ENCODE measurements at regions not wholly inside any gene's neighbourhood (a gene's known extent, or its start where the extent isn't known, plus 50 kb on each side); places are given as distances from the start of the nearest gene placed in this dataset.

DNA sequence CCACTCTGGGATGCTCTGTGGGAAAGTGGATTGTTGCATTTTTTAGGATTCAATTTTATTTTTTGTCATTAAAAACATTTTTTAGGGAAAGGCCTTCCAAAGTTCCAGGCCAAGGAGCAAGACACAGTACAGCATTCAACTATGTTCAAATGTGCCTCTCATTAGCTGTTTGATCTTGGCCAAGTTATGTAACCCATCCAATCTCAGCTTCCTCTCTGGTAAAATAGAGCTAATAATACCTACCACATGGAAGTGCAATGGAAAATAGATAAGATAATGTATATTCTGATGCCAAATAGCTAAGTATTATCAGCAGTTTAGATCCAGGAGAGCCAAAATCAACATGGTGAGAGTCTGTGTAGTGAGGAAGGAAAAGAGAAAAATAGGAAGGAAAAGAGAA lies 220.3 kb upstream of the SESN3 start:
- H3K27me3 ChIP-seq (ENCODE audit: control insufficient read depth, insufficient read depth, low read length), result no peaks in the 10 kb centered on the region
- intact Hi-C loops (cut with DNase I), result no loop called here
- no peak for DNase-seq
- H3K9ac ChIP-seq (ENCODE audit: low read length in 3 of 3), result no peak overlapping the region
- no peak for FAIRE-seq
- H3K4me3 ChIP-seq (ENCODE audit: low read length in 3 of 3), result no peak overlapping the region
- no peaks in the 10 kb centered on the region for H3K9me3 ChIP-seq (ENCODE audit: control insufficient read depth in 2 of 3, insufficient read depth in 1 of 3, low read length in 3 of 3)
- TF ChIP-seq, protein P1, sequence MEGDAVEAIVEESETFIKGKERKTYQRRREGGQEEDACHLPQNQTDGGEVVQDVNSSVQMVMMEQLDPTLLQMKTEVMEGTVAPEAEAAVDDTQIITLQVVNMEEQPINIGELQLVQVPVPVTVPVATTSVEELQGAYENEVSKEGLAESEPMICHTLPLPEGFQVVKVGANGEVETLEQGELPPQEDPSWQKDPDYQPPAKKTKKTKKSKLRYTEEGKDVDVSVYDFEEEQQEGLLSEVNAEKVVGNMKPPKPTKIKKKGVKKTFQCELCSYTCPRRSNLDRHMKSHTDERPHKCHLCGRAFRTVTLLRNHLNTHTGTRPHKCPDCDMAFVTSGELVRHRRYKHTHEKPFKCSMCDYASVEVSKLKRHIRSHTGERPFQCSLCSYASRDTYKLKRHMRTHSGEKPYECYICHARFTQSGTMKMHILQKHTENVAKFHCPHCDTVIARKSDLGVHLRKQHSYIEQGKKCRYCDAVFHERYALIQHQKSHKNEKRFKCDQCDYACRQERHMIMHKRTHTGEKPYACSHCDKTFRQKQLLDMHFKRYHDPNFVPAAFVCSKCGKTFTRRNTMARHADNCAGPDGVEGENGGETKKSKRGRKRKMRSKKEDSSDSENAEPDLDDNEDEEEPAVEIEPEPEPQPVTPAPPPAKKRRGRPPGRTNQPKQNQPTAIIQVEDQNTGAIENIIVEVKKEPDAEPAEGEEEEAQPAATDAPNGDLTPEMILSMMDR (IDR thresholded peaks at IDR 0.05; ENCODE audit: borderline replicate concordance, extremely low read depth, insufficient read depth), result no peak
- H3K27ac ChIP-seq (ENCODE audit: low read depth in 2 of 2, low read length in 2 of 2), result no peak overlapping the region
- H3K36me3 ChIP-seq (ENCODE audit: control insufficient read depth in 2 of 3, insufficient read depth in 3 of 3, low read length in 3 of 3), result no peaks in the 10 kb centered on the region
- H3K4me1 ChIP-seq (ENCODE audit: control insufficient read depth in 2 of 3, insufficient read depth in 2 of 3, low read depth in 1 of 3, low read length in 3 of 3), result no peaks in the 10 kb centered on the region

DNA sequence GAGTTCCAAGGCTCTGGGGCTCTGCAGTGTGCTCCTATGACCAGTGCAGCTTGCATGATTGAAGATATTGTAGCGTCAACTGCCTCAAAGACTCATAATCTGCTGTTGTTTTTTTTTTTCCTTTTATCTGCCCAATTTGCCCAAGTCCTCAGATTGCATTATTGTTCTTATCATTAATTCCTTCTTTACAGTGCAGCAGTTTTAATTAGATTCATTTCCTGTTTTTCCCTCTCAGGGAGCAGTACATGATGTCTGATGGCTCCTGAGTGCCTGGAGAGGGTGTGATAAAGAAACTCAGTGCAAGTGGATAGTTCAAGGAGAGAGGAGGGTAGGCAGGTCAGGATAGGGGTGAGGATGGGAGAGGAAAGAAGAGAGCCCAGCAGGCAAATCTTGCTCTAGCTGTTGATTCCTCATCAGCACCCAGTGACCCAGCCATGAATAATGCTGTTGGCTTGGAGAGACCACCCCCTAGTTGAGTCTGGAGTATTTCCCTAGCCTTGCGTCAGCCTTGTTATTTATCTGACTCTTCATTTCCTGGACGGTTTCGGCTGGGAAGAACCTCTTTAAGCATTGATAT lies 219.6 kb upstream of the SESN3 start:
- Histone ChIP-seq H3K4me1 (ENCODE audit: control insufficient read depth in 2 of 3, insufficient read depth in 2 of 3, low read depth in 1 of 3, low read length in 3 of 3) (no peaks in the 10 kb centered on the region), H3K9me3 (ENCODE audit: control insufficient read depth in 2 of 3, insufficient read depth in 1 of 3, low read length in 3 of 3) (no peaks in the 10 kb centered on the region), H3K27me3 (ENCODE audit: control insufficient read depth, insufficient read depth, low read length) (no peaks in the 10 kb centered on the region), H3K9ac (ENCODE audit: low read length in 3 of 3) (no peak overlapping the region), H3K4me3 (ENCODE audit: low read length in 3 of 3) (no peak overlapping the region), H3K27ac (ENCODE audit: low read depth in 2 of 2, low read length in 2 of 2) (no peak overlapping the region), H3K36me3 (ENCODE audit: control insufficient read depth in 2 of 3, insufficient read depth in 3 of 3, low read length in 3 of 3) (no peaks in the 10 kb centered on the region)
- TF ChIP-seq, protein P1 (IDR thresholded peaks at IDR 0.05; ENCODE audit: borderline replicate concordance, extremely low read depth, insufficient read depth), result no peak
- DNase-seq, result no peak
- FAIRE-seq, result no peak
- intact Hi-C loops (cut with DNase I), result no loop called here

DNA sequence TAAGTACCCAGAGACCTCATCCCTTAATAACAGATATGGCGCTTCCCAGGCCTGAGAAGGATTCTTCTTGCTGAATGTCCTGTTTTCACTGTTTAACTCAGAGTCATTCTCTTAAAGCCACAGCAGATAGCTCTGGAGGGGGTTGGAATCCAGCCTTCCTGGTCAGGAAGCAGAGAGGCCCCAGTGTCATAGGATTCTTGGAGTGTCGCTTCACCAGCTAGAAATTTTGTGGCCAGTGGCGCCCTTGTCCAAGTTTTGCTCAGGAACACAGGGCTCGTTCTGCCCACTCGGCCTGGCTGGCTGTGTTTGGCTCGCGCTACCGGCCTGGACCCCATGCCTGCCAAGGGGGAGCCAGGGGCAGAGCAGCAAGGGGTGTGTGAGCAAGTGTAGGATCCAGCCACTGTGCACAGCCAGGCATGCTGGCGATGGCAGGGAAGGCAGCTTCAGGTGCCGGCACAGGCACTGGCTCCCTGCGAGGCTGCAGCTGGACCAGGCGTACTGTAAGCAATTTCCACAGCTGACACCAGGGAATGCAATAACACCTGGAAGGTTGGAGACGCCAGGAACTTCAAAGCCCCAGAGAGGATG lies 214.8 kb upstream of the SESN3 start:
- H3K4me1 ChIP-seq (ENCODE audit: control insufficient read depth in 2 of 3, insufficient read depth in 2 of 3, low read depth in 1 of 3, low read length in 3 of 3), result no peaks in the 10 kb centered on the region
- no peak for FAIRE-seq

More for the DNA sequence above, 214.8 kb upstream of the SESN3 start:
- no peak overlapping the region for H3K9ac ChIP-seq (ENCODE audit: low read length in 3 of 3)
- no peaks in the 10 kb centered on the region for H3K27me3 ChIP-seq (ENCODE audit: control insufficient read depth, insufficient read depth, low read length)
- no peaks in the 10 kb centered on the region for H3K36me3 ChIP-seq (ENCODE audit: control insufficient read depth in 2 of 3, insufficient read depth in 3 of 3, low read length in 3 of 3)
- no peak for DNase-seq
- TF ChIP-seq, protein P1 (IDR thresholded peaks at IDR 0.05; ENCODE audit: borderline replicate concordance, extremely low read depth, insufficient read depth), result no peak
- H3K4me3 ChIP-seq (ENCODE audit: low read length in 3 of 3), result no peak overlapping the region
- no peaks in the 10 kb centered on the region for H3K9me3 ChIP-seq (ENCODE audit: control insufficient read depth in 2 of 3, insufficient read depth in 1 of 3, low read length in 3 of 3)
- no peak overlapping the region for H3K27ac ChIP-seq (ENCODE audit: low read depth in 2 of 2, low read length in 2 of 2)
- intact Hi-C loops (cut with DNase I), result no loop called here
